Tibial nerve (tissue), 4 donors: ENCODE measurements at regions not wholly inside any gene's neighbourhood (a gene's known extent, or its start where the extent isn't known, plus 50 kb on each side); places are given as distances from the start of the nearest gene placed in this dataset.

ENCODE experiments used
- DNase-seq, 2 donors: peaks; one replicate each; pipeline ENCODE4 v3.0.0-alpha.2; 2019; ENCODE audit warnings: low spot score in 2 of 2
- H3K27ac ChIP-seq, 4 donors: fragments of 200-600 bp; sonication (generic) in 3 of 4; one replicate each; pipeline ENCODE4 v1.5.1; 2017 to 2019; ENCODE audit warnings: mild to moderate bottlenecking in 1 of 4
- H3K27me3 ChIP-seq, 2 donors: fragments of 200-600 bp; sonication (generic) in 1 of 2; one replicate each; pipeline versions ENCODE4 v1.5.1 to v1.6.0; 2017 to 2019
- H3K36me3 ChIP-seq, 3 donors: fragments of 200-600 bp; sonication (generic); one replicate each; pipeline ENCODE4 v1.5.1; 2018 to 2019
- H3K4me1 ChIP-seq, 4 donors: fragments of 200-600 bp; sonication (generic) in 3 of 4; one replicate each; pipeline ENCODE4 v1.5.1; 2017 to 2019
- H3K4me3 ChIP-seq, 4 donors: fragments of 200-600 bp; sonication (generic) in 3 of 4; one replicate each; pipeline ENCODE4 v1.5.1; 2017 to 2019; ENCODE audit warnings: mild to moderate bottlenecking in 1 of 4, moderate library complexity in 1 of 4
- H3K9me3 ChIP-seq, 4 donors: fragments of 200-600 bp; sonication (generic) in 3 of 4; one replicate each; pipeline ENCODE4 v1.5.1; 2017 to 2019
- CTCF ChIP-seq, 5 experiments: fragments of 200-600 bp in 3 of 5; fragments of 450-650 bp in 2 of 5; sonication (generic) in 3 of 5; IDR thresholded peaks; one replicate each; pipeline ENCODE4 v1.5.1; 2016 to 2019; ENCODE audit warnings: antibody characterized with exemption in 5 of 5, mild to moderate bottlenecking in 3 of 5, moderate library complexity in 2 of 5
- EP300 ChIP-seq, 2 donors: sonication (generic); formaldehyde crosslinking; IDR thresholded peaks; one replicate each; pipeline ENCODE4 v1.6.1; 2017; ENCODE audit warnings: antibody characterized with exemption in 2 of 2, mild to moderate bottlenecking in 1 of 2
- POLR2A ChIP-seq, 2 donors: fragments of 450-650 bp; IDR thresholded peaks; one replicate each; pipeline ENCODE4 v1.6.1; 2017; ENCODE audit warnings: antibody characterized with exemption in 2 of 2, mild to moderate bottlenecking in 2 of 2, moderate library complexity in 2 of 2
- WGBS, 2 donors: methylation state at CpG; one replicate each; pipeline ENCODE4 v1.1.5; 2018; 5-methylcytosine and 5-hydroxymethylcytosine counted together

GRCh38 chr11:86175626-86176025, 68.9 kb upstream of the EED start:
- Histone ChIP-seq H3K4me1 (peaks cover 0 to 45% (median 18%) of the 10 kb centered on the region in 4 donors), H3K27ac (peak overlapping the region in 1 of 4 donors; percentile 90), H3K4me3 (no peak overlapping the region), H3K36me3 (no peaks in the 10 kb centered on the region), H3K27me3 (no peaks in the 10 kb centered on the region), H3K9me3 (no peaks in the 10 kb centered on the region)
- DNase-seq = no peak
- WGBS, 2 donors = 100% methylated on average over 2 of the region's 2 CpGs
- TF ChIP-seq CTCF (IDR thresholded peaks at IDR 0.05) (no peak), POLR2A (IDR thresholded peaks at IDR 0.05) (no peak), EP300 (IDR thresholded peaks at IDR 0.05) (no peak)

GRCh38 chr11:86175191-86175590, 69.4 kb upstream of the EED start:
- H3K27me3 ChIP-seq = no peaks in the 10 kb centered on the region
- no peaks in the 10 kb centered on the region for H3K36me3 ChIP-seq
- peaks cover 0 to 43% (median 18%) of the 10 kb centered on the region in 4 donors for H3K4me1 ChIP-seq
- no peaks in the 10 kb centered on the region for H3K9me3 ChIP-seq
- no peak for TF ChIP-seq CTCF (IDR thresholded peaks at IDR 0.05)
- no peak for TF ChIP-seq POLR2A (IDR thresholded peaks at IDR 0.05)
- TF ChIP-seq EP300 (IDR thresholded peaks at IDR 0.05) = no peak
- no peak for DNase-seq
- H3K4me3 ChIP-seq = no peak overlapping the region
- H3K27ac ChIP-seq = peak overlapping the region in 2 of 4 donors; percentile 75 to 90
- 80 to 97% methylated on average over 1 of the region's 1 CpG for WGBS, 2 donors

GRCh38 chr11:86174101-86175046, 70.2 kb upstream of the EED start:
- WGBS, 2 donors = 32 to 37% methylated on average over 8 of the region's 8 CpGs
- Histone ChIP-seq H3K4me1 (peaks cover 0 to 34% (median 18%) of the 10 kb centered on the region in 4 donors), H3K4me3 (no peak overlapping the region), H3K36me3 (no peaks in the 10 kb centered on the region), H3K27ac (peak overlapping the region in 2 of 4 donors; percentile 75 to 90), H3K27me3 (no peaks in the 10 kb centered on the region), H3K9me3 (no peaks in the 10 kb centered on the region)
- peak; percentile 27 to 64 for DNase-seq
- TF ChIP-seq CTCF (IDR thresholded peaks at IDR 0.05) (no peak), EP300 (IDR thresholded peaks at IDR 0.05) (peak in 1 of 2 donors; percentile 86)

- H3K4me3 ChIP-seq = no peak overlapping the region
- no peak for TF ChIP-seq CTCF (IDR thresholded peaks at IDR 0.05)
- no peak for TF ChIP-seq POLR2A (IDR thresholded peaks at IDR 0.05)
- 57% methylated on average over 1 of the region's 1 CpG for WGBS, 2 donors
- no peak for DNase-seq
- no peaks in the 10 kb centered on the region for H3K36me3 ChIP-seq
- peak overlapping the region in 1 of 4 donors; percentile 90 for H3K27ac ChIP-seq
- peaks cover 0 to 31% (median 15%) of the 10 kb centered on the region in 4 donors for H3K4me1 ChIP-seq
- H3K27me3 ChIP-seq = no peaks in the 10 kb centered on the region
- H3K9me3 ChIP-seq = no peaks in the 10 kb centered on the region
These were observed 71.7 kb upstream of the EED start for GRCh38 chr11:86172894-86173293.

- DNase-seq = no peak
- H3K27me3 ChIP-seq = no peaks in the 10 kb centered on the region
- no peak overlapping the region for H3K4me3 ChIP-seq
- no peaks in the 10 kb centered on the region for H3K36me3 ChIP-seq
- 86 to 91% methylated on average over 4 of the region's 4 CpGs for WGBS, 2 donors
- TF ChIP-seq EP300 (IDR thresholded peaks at IDR 0.05) (no peak), POLR2A (IDR thresholded peaks at IDR 0.05) (no peak), CTCF (IDR thresholded peaks at IDR 0.05) (no peak)
- no peaks in the 10 kb centered on the region for H3K9me3 ChIP-seq
- no peak overlapping the region for H3K27ac ChIP-seq
- H3K4me1 ChIP-seq = peaks cover 0 to 36% (median 12%) of the 10 kb centered on the region in 4 donors
These were observed 72.9 kb upstream of the EED start for GRCh38 chr11:86171627-86172026.
